ENCODE measurements at regions not wholly inside any gene's neighbourhood (a gene's known extent, or its start where the extent isn't known, plus 50 kb on each side); places are given as distances from the start of the nearest gene placed in this dataset.

GRCh38 chr11:25902476-25902875, 429.5 kb upstream of the ANO3 start:
- DNase-seq, result no peak

GRCh38 chr11:25908726-25909125, 423.2 kb upstream of the ANO3 start:
- no peak for DNase-seq

- DNase-seq, result no peak
Observed at GRCh38 chr11:25910086-25910485, 421.8 kb upstream of the ANO3 start.

- no peak for DNase-seq
Observed at GRCh38 chr11:25920356-25920755, 411.6 kb upstream of the ANO3 start.

GRCh38 chr11:25924586-25924985, 407.3 kb upstream of the ANO3 start:
- DNase-seq, result no peak

GRCh38 chr11:25925359-25925758, 406.6 kb upstream of the ANO3 start:
- DNase-seq, result no peak

- DNase-seq, result no peak
Observed at GRCh38 chr11:25927411-25927953, 404.4 kb upstream of the ANO3 start.

- DNase-seq, result no peak
Observed at GRCh38 chr11:25928076-25928475, 403.9 kb upstream of the ANO3 start.

GRCh38 chr11:25938952-25939351, 393.0 kb upstream of the ANO3 start:
- DNase-seq, result no peak

GRCh38 chr11:25939691-25940090, 392.2 kb upstream of the ANO3 start:
- DNase-seq, result no peak

GRCh38 chr11:25941353-25941752, 390.6 kb upstream of the ANO3 start:
- no peak for DNase-seq

GRCh38 chr11:25943031-25943430, 388.9 kb upstream of the ANO3 start:
- DNase-seq, result no peak

GRCh38 chr11:25943777-25944661, 387.9 kb upstream of the ANO3 start:
- no peak for DNase-seq

GRCh38 chr11:25949918-25950317, 382.0 kb upstream of the ANO3 start:
- DNase-seq, result no peak

- no peak for DNase-seq
Observed at GRCh38 chr11:25953006-25953405, 378.9 kb upstream of the ANO3 start.

- no peak for DNase-seq
Observed at GRCh38 chr11:25958045-25958444, 373.9 kb upstream of the ANO3 start.

GRCh38 chr11:25961539-25961938, 370.4 kb upstream of the ANO3 start:
- no peak for DNase-seq

- no peak for DNase-seq
Observed at GRCh38 chr11:25970726-25971508, 361.0 kb upstream of the ANO3 start.

- no peak for DNase-seq
Observed at GRCh38 chr11:25980091-25980490, 351.8 kb upstream of the ANO3 start.

GRCh38 chr11:25981998-25982397, 349.9 kb upstream of the ANO3 start:
- DNase-seq, result peak; percentile 33

GRCh38 chr11:25983280-25983679, 348.6 kb upstream of the ANO3 start:
- no peak for DNase-seq

- no peak for DNase-seq
Observed at GRCh38 chr11:25988178-25988577, 343.8 kb upstream of the ANO3 start.

- DNase-seq, result no peak
Observed at GRCh38 chr11:25990406-25990805, 341.5 kb upstream of the ANO3 start.

- DNase-seq, result no peak
Observed at GRCh38 chr11:25991476-25991875, 340.5 kb upstream of the ANO3 start.

Measured in amniotic stem cell (primary cell).